ENCODE measurements at regions not wholly inside any gene's neighbourhood (a gene's known extent, or its start where the extent isn't known, plus 50 kb on each side); places are given as distances from the start of the nearest gene placed in this dataset.
"Not testable (repeated sequence)": the region's sequence is repeated elsewhere in the genome, so short reads cannot be mapped to it uniquely, and the experiment has no call there.

- no peak overlapping the region for H3K4me3 ChIP-seq (replicated peaks; ENCODE audit: insufficient read depth, low read length)
- no peak for DNase-seq (ENCODE audit: low read depth in 1 of 2, low spot score in 1 of 2)
- TF ChIP-seq GABPA (IDR thresholded peaks at IDR 0.05; ENCODE audit: low read depth) (no peak), SPI1 (IDR thresholded peaks at IDR 0.05; ENCODE audit: borderline replicate concordance, low read depth) (no peak), REST (IDR thresholded peaks at IDR 0.05; ENCODE audit: insufficient replicate concordance, low read depth) (no peak), POLR2AphosphoS5 (IDR thresholded peaks at IDR 0.05; ENCODE audit: low read depth) (no peak), CTCF (IDR thresholded peaks at IDR 0.05; ENCODE audit: insufficient read depth, low read length) (no peak)
- no peak overlapping the region for H3K27ac ChIP-seq (replicated peaks)
- H3K27me3 ChIP-seq (ENCODE audit: insufficient read depth, poor library complexity, severe bottlenecking), result no peaks in the 10 kb centered on the region
Measured at GRCh38 chr4:64729561-64729960, 320.3 kb upstream of the TECRL start.

DNA sequence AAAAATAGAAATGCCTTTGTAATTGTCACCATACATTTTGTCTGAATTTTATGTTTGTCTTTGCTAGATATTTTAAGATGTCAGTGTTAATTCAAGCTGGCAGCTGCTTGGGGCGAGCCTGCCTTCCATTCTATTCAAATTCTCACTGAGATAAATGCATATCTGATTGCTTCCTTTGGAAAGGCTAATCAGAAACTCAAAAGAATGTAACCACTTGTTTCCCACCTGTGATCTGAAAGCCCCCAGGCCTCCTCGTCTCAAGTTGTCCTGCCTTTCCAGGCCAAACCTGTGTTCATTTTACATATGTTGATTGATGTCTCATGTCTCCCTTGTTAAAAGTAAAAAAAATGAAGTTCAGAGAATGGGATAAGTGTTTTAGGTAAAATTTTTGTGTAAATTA lies 318.7 kb upstream of the TECRL start:
- no peaks in the 10 kb centered on the region for H3K27me3 ChIP-seq (ENCODE audit: insufficient read depth, poor library complexity, severe bottlenecking)
- no peak for DNase-seq (ENCODE audit: low read depth in 1 of 2, low spot score in 1 of 2)
- no peak overlapping the region for H3K4me3 ChIP-seq (replicated peaks; ENCODE audit: insufficient read depth, low read length)
- no peak overlapping the region for H3K27ac ChIP-seq (replicated peaks)
- TF ChIP-seq CTCF (IDR thresholded peaks at IDR 0.05; ENCODE audit: insufficient read depth, low read length) (no peak), GABPA (IDR thresholded peaks at IDR 0.05; ENCODE audit: low read depth) (no peak), POLR2AphosphoS5 (IDR thresholded peaks at IDR 0.05; ENCODE audit: low read depth) (no peak), REST (IDR thresholded peaks at IDR 0.05; ENCODE audit: insufficient replicate concordance, low read depth) (no peak), SPI1 (IDR thresholded peaks at IDR 0.05; ENCODE audit: borderline replicate concordance, low read depth) (no peak)

GRCh38 chr4:64727391-64727790 lies 318.1 kb upstream of the TECRL start:
- H3K4me3 ChIP-seq (replicated peaks; ENCODE audit: insufficient read depth, low read length); DNase-seq (ENCODE audit: low read depth in 1 of 2, low spot score in 1 of 2); H3K27me3 ChIP-seq (ENCODE audit: insufficient read depth, poor library complexity, severe bottlenecking); H3K27ac ChIP-seq (replicated peaks): not testable (repeated sequence)

- DNase-seq (ENCODE audit: low read depth in 1 of 2, low spot score in 1 of 2), result no peak
- Histone ChIP-seq H3K27ac (replicated peaks) (no peak overlapping the region), H3K4me3 (replicated peaks; ENCODE audit: insufficient read depth, low read length) (no peak overlapping the region), H3K27me3 (ENCODE audit: insufficient read depth, poor library complexity, severe bottlenecking) (no peaks in the 10 kb centered on the region)
- TF ChIP-seq CTCF (IDR thresholded peaks at IDR 0.05; ENCODE audit: insufficient read depth, low read length), result no peak
- TF ChIP-seq REST (IDR thresholded peaks at IDR 0.05; ENCODE audit: insufficient replicate concordance, low read depth), result no peak
- no peak for TF ChIP-seq SPI1 (IDR thresholded peaks at IDR 0.05; ENCODE audit: borderline replicate concordance, low read depth)
- TF ChIP-seq POLR2AphosphoS5 (IDR thresholded peaks at IDR 0.05; ENCODE audit: low read depth), result no peak
- TF ChIP-seq GABPA (IDR thresholded peaks at IDR 0.05; ENCODE audit: low read depth), result no peak
Measured at GRCh38 chr4:64724689-64725088, 315.4 kb upstream of the TECRL start.
